ENCODE measurements at regions not wholly inside any gene's neighbourhood (a gene's known extent, or its start where the extent isn't known, plus 50 kb on each side); places are given as distances from the start of the nearest gene placed in this dataset.

- TF ChIP-seq, protein P1, sequence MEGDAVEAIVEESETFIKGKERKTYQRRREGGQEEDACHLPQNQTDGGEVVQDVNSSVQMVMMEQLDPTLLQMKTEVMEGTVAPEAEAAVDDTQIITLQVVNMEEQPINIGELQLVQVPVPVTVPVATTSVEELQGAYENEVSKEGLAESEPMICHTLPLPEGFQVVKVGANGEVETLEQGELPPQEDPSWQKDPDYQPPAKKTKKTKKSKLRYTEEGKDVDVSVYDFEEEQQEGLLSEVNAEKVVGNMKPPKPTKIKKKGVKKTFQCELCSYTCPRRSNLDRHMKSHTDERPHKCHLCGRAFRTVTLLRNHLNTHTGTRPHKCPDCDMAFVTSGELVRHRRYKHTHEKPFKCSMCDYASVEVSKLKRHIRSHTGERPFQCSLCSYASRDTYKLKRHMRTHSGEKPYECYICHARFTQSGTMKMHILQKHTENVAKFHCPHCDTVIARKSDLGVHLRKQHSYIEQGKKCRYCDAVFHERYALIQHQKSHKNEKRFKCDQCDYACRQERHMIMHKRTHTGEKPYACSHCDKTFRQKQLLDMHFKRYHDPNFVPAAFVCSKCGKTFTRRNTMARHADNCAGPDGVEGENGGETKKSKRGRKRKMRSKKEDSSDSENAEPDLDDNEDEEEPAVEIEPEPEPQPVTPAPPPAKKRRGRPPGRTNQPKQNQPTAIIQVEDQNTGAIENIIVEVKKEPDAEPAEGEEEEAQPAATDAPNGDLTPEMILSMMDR (IDR thresholded peaks at IDR 0.05), result no peak
- TF ChIP-seq ZFX (IDR thresholded peaks at IDR 0.05; ENCODE audit: borderline replicate concordance), result no peak
These were observed 667.8 kb upstream of the ID4 start for GRCh38 chr6:19169366-19169765.

DNA sequence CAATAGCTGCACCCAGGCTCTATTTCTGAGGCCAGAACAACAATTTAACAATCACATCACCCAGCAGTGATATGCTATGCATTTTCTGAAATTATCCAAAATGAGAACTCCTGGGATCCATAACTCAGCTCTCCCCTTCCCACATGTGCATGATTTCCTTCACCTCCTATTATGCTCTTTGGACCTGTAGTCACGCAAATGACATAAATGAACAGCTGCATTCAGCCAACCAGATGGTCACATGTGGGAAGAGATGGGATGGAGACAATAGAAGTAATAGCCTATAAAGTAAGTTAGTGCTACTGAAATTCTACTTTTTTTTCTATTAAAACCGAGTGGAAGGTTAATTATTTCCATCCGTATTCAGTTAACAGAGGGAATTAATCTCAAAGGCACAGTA lies 662.1 kb upstream of the ID4 start:
- no peak for TF ChIP-seq ZFX (IDR thresholded peaks at IDR 0.05; ENCODE audit: borderline replicate concordance)
- TF ChIP-seq, protein P1 (IDR thresholded peaks at IDR 0.05), result no peak
- H3K27ac ChIP-seq, result no peak overlapping the region

More at GRCh38 chr6:19169366-19169765, 667.8 kb upstream of the ID4 start:
- H3K27ac ChIP-seq, result no peak overlapping the region

GRCh38 chr6:19180348-19181072 lies 656.7 kb upstream of the ID4 start:
- H3K27ac ChIP-seq, result no peak overlapping the region
- TF ChIP-seq, protein P1 (IDR thresholded peaks at IDR 0.05), result no peak
- no peak for TF ChIP-seq ZFX (IDR thresholded peaks at IDR 0.05; ENCODE audit: borderline replicate concordance)

- TF ChIP-seq, protein P1 (IDR thresholded peaks at IDR 0.05), result no peak
- no peak for TF ChIP-seq ZFX (IDR thresholded peaks at IDR 0.05; ENCODE audit: borderline replicate concordance)
These were observed 656.0 kb upstream of the ID4 start for GRCh38 chr6:19181211-19181610.

GRCh38 chr6:19193624-19194023 lies 643.5 kb upstream of the ID4 start:
- TF ChIP-seq ZFX (IDR thresholded peaks at IDR 0.05; ENCODE audit: borderline replicate concordance), result no peak
- TF ChIP-seq, protein P1 (IDR thresholded peaks at IDR 0.05), result no peak
- no peak overlapping the region for H3K27ac ChIP-seq

More at GRCh38 chr6:19181211-19181610, 656.0 kb upstream of the ID4 start:
- H3K27ac ChIP-seq, result no peak overlapping the region

DNA sequence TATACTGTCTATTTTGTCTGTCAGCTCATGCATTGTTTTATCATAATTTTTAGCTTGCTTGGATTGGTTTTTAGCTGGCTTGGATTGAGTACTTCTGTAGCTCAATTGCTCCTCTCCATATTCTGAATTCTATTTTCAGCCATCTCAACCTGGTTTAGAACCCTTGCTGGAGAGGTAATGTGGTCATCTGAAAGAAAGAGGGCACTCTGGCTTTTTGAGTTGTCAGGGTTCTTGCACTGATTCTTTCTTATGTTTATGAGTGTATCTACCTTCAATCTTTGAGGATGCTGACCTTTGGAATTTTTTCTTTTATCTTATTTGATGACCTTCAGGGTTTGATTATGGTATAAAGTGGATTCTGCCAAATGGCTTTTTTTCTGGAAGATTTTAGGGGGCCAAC lies 632.7 kb upstream of the ID4 start:
- H3K27ac ChIP-seq, result no peak overlapping the region
- TF ChIP-seq ZFX (IDR thresholded peaks at IDR 0.05; ENCODE audit: borderline replicate concordance), result no peak
- TF ChIP-seq, protein P1 (IDR thresholded peaks at IDR 0.05), result no peak

GRCh38 chr6:19205076-19205475 lies 632.1 kb upstream of the ID4 start:
- no peak overlapping the region for H3K27ac ChIP-seq
- TF ChIP-seq, protein P1 (IDR thresholded peaks at IDR 0.05), result no peak
- no peak for TF ChIP-seq ZFX (IDR thresholded peaks at IDR 0.05; ENCODE audit: borderline replicate concordance)
